Tibial artery (tissue), 4 donors: ENCODE measurements at regions not wholly inside any gene's neighbourhood (a gene's known extent, or its start where the extent isn't known, plus 50 kb on each side); places are given as distances from the start of the nearest gene placed in this dataset.

Experiments used
- DNase-seq, 2 donors: peaks; one replicate each; pipeline ENCODE4 v3.0.0-alpha.2; 2019
- H3K27ac ChIP-seq, 2 donors: fragments of 200-600 bp; sonication (generic) in 1 of 2; 1 replicate in 1 of 2; 2 replicates in 1 of 2; pipeline ENCODE4 v1.5.1; 2018 to 2019; ENCODE audit warnings: mild to moderate bottlenecking in 1 of 2
- H3K27me3 ChIP-seq, 2 donors: fragments of 200-600 bp; sonication (generic) in 1 of 2; one replicate each; pipeline versions ENCODE4 v1.5.1 to v1.6.0; 2016 to 2019
- H3K36me3 ChIP-seq, 3 donors: fragments of 200-600 bp; sonication (generic) in 2 of 3; one replicate each; pipeline ENCODE4 v1.5.1; 2016 to 2019; ENCODE audit warnings: mild to moderate bottlenecking in 2 of 3
- H3K4me1 ChIP-seq, 4 donors: fragments of 200-600 bp; sonication (generic) in 2 of 4; 1 replicate in 3 of 4; 2 replicates in 1 of 4; pipeline ENCODE4 v1.5.1; 2016 to 2019
- H3K4me3 ChIP-seq, 2 donors: fragments of 200-600 bp; sonication (generic) in 1 of 2; 1 replicate in 1 of 2; 2 replicates in 1 of 2; pipeline ENCODE4 v1.5.1; 2018 to 2019; ENCODE audit warnings: mild to moderate bottlenecking in 2 of 2
- H3K9me3 ChIP-seq, 3 donors: fragments of 200-600 bp; sonication (generic) in 1 of 3; one replicate each; pipeline ENCODE4 v1.5.1; 2016 to 2019
- CTCF ChIP-seq, 2 experiments: fragments of 200-600 bp in 1 of 2; fragments of 450-650 bp in 1 of 2; IDR thresholded peaks; one replicate each; pipeline ENCODE4 v1.5.1; 2017 to 2019; ENCODE audit warnings: antibody characterized with exemption in 2 of 2, mild to moderate bottlenecking in 1 of 2, moderate library complexity in 1 of 2
- intact Hi-C: fragments of 100-400 bp; cut with DNase I; formaldehyde crosslinking; loops from one replicate; pipeline ENCODE4 v1.15.0; 2023; ENCODE audit warnings: low total_unique reads

DNA sequence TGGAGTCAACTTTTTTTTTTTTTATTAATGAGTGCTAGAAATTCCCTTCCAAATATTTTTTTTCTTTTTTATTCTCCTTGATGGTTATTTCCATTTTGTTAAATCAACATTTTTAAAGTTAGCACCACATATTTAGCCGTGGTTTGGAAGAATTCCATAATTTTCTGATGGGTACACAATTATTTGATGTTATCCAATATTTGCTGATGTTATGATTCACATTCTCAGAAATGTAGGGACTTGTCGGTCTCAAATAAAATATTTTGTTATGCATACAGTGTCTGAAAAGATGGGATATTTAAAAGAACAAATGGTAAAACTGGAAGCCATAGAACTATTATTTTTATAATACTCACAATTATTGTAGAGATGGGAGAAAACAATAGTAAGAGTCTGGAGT lies 911.5 kb upstream of the GBE1 start:
- DNase-seq, result no peak
- H3K9me3 ChIP-seq, result no peaks in the 10 kb centered on the region
- TF ChIP-seq CTCF (IDR thresholded peaks at IDR 0.05), result no peak
- no peaks in the 10 kb centered on the region for H3K36me3 ChIP-seq
- H3K27me3 ChIP-seq, result no peaks in the 10 kb centered on the region
- intact Hi-C loops, result no loop called here
- H3K4me1 ChIP-seq, result no peaks in the 10 kb centered on the region
- no peak overlapping the region for H3K27ac ChIP-seq
- H3K4me3 ChIP-seq, result no peak overlapping the region

- Histone ChIP-seq H3K27ac (no peak overlapping the region), H3K9me3 (no peaks in the 10 kb centered on the region), H3K27me3 (no peaks in the 10 kb centered on the region), H3K4me3 (no peak overlapping the region), H3K4me1 (no peaks in the 10 kb centered on the region), H3K36me3 (no peaks in the 10 kb centered on the region)
- TF ChIP-seq CTCF (IDR thresholded peaks at IDR 0.05), result no peak
- DNase-seq, result no peak
- intact Hi-C loops, result no loop called here
Measured at GRCh38 chr3:82671466-82671865, 910.0 kb upstream of the GBE1 start.

DNA sequence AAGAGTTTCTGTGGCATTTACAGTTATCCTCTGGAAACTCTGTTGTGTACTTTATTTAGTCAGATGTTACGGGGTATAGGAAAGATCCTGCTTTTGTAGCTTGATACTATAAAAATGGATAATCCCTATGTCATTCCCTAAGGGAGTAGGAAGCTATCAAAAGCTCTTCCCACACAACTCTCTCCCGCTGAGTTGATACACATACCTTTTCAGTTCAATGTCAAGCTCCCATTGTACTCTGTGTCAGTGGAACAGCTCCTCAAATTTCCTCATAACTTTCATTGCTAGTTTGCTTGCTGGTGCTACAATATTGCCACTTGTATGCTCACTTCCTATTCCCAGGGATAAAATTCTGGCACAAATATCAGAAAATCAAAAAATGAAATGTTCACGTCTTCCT lies 893.3 kb upstream of the GBE1 start:
- Histone ChIP-seq H3K4me3 (no peak overlapping the region), H3K27ac (no peak overlapping the region), H3K36me3 (no peaks in the 10 kb centered on the region), H3K9me3 (peaks cover 0 to 7% (median 0%) of the 10 kb centered on the region in 3 donors), H3K4me1 (no peaks in the 10 kb centered on the region), H3K27me3 (no peaks in the 10 kb centered on the region)
- intact Hi-C loops, result no loop called here
- DNase-seq, result no peak
- TF ChIP-seq CTCF (IDR thresholded peaks at IDR 0.05), result no peak

GRCh38 chr3:82643948-82644347 lies 882.5 kb upstream of the GBE1 start:
- Histone ChIP-seq H3K36me3 (no peaks in the 10 kb centered on the region), H3K27ac (no peak overlapping the region), H3K9me3 (no peaks in the 10 kb centered on the region), H3K27me3 (no peaks in the 10 kb centered on the region), H3K4me1 (no peaks in the 10 kb centered on the region), H3K4me3 (no peak overlapping the region)
- no peak for DNase-seq
- no peak for TF ChIP-seq CTCF (IDR thresholded peaks at IDR 0.05)
- intact Hi-C loops, result no loop called here

GRCh38 chr3:82641701-82642100 lies 880.3 kb upstream of the GBE1 start:
- DNase-seq, result no peak
- no peaks in the 10 kb centered on the region for H3K9me3 ChIP-seq
- no peaks in the 10 kb centered on the region for H3K27me3 ChIP-seq
- no peaks in the 10 kb centered on the region for H3K4me1 ChIP-seq
- no peak for TF ChIP-seq CTCF (IDR thresholded peaks at IDR 0.05)
- no peak overlapping the region for H3K4me3 ChIP-seq
- no peaks in the 10 kb centered on the region for H3K36me3 ChIP-seq
- intact Hi-C loops, result no loop called here
- no peak overlapping the region for H3K27ac ChIP-seq

- Histone ChIP-seq H3K27ac (no peak overlapping the region), H3K4me1 (no peaks in the 10 kb centered on the region), H3K27me3 (no peaks in the 10 kb centered on the region), H3K4me3 (no peak overlapping the region), H3K36me3 (no peaks in the 10 kb centered on the region), H3K9me3 (no peaks in the 10 kb centered on the region)
- TF ChIP-seq CTCF (IDR thresholded peaks at IDR 0.05), result no peak
- DNase-seq, result no peak
- intact Hi-C loops, result no loop called here
Measured at GRCh38 chr3:82640254-82640653, 878.8 kb upstream of the GBE1 start.
